Stomach (tissue), 8 donors: ENCODE measurements at regions not wholly inside any gene's neighbourhood (a gene's known extent, or its start where the extent isn't known, plus 50 kb on each side); places are given as distances from the start of the nearest gene placed in this dataset.

Source experiments
- DNase-seq, 2 donors: peaks; one replicate each; pipeline versions ENCODE4 v3.0.0 to v3.0.0-alpha.2; 2013 to 2019
- H3K27ac ChIP-seq, 5 donors: fragments of 200-600 bp in 4 of 5; sonication (generic) in 4 of 5; one replicate each; pipeline ENCODE4 v1.5.1; 2013 to 2019; ENCODE audit warnings: mild to moderate bottlenecking in 1 of 5, moderate library complexity in 1 of 5
- H3K27me3 ChIP-seq, 3 donors: fragments of 200-600 bp; sonication (generic); one replicate each; pipeline ENCODE4 v1.5.1; 2017 to 2019; ENCODE audit warnings: mixed run types in 1 of 3
- H3K36me3 ChIP-seq, 4 donors: fragments of 200-600 bp; sonication (generic); 1 replicate in 3 of 4; 2 replicates in 1 of 4; pipeline ENCODE4 v1.5.1; 2016 to 2019
- H3K4me1 ChIP-seq, 4 donors: fragments of 200-600 bp; sonication (generic); one replicate each; pipeline ENCODE4 v1.5.1; 2016 to 2019
- H3K4me3 ChIP-seq, 4 donors: fragments of 200-600 bp; sonication (generic) in 3 of 4; one replicate each; pipeline ENCODE4 v1.5.1; 2016 to 2019; ENCODE audit warnings: mild to moderate bottlenecking in 1 of 4
- H3K9me3 ChIP-seq, 4 donors: fragments of 200-600 bp; sonication (generic); one replicate each; pipeline ENCODE4 v1.5.1; 2016 to 2019
- CTCF ChIP-seq, 7 experiments: fragments of 450-650 bp in 4 of 7; fragments of 200-600 bp in 3 of 7; sonication (generic) in 3 of 7; IDR thresholded peaks; one replicate each; pipeline ENCODE4 v1.5.1; 2016 to 2019; ENCODE audit warnings: antibody characterized with exemption in 7 of 7, control low read depth in 2 of 7, mild to moderate bottlenecking in 1 of 7
- EP300 ChIP-seq: sonication (generic); formaldehyde crosslinking; IDR thresholded peaks from one replicate; pipeline ENCODE4 v1.6.1; 2017; ENCODE audit warnings: antibody characterized with exemption
- POLR2A ChIP-seq, 4 donors: fragments of 450-650 bp; IDR thresholded peaks; one replicate each; pipeline ENCODE4 v1.6.1; 2016; ENCODE audit warnings: antibody characterized with exemption in 4 of 4, control low read depth in 2 of 4, mild to moderate bottlenecking in 1 of 4, moderate library complexity in 1 of 4
- POLR2AphosphoS5 ChIP-seq, 3 donors: sonication (generic); formaldehyde crosslinking; IDR thresholded peaks; one replicate each; pipeline ENCODE4 v1.6.1; 2016; ENCODE audit warnings: antibody characterized with exemption in 3 of 3
- WGBS, 5 donors: extraction: QIAGEN DNeasy Blood & Tissue Kit in 3 of 5; methylation state at CpG; one replicate each; pipeline versions ENCODE4 v1.1.5 to v1.1.7; 2013 to 2018; 5-methylcytosine and 5-hydroxymethylcytosine counted together
- intact Hi-C: fragments of 100-400 bp; cut with DNase I; formaldehyde crosslinking; loops from one replicate; pipeline ENCODE4 v1.15.1; 2023; ENCODE audit warnings: low total_unique reads
- donor health status: healthy with polysubstance abuse.
- donor health status: Bipolar disorder and iron deficiency.
- donor health status: healthy.

GRCh38 chr1:103211073-103211472 lies 102.8 kb upstream of the COL11A1 start:
- WGBS, 5 donors = 44 to 66% (median 50%) methylated on average over 1 of the region's 1 CpG

GRCh38 chr1:103208844-103209243 lies 100.5 kb upstream of the COL11A1 start:
- TF ChIP-seq POLR2AphosphoS5 (IDR thresholded peaks at IDR 0.05) (no peak), EP300 (no peak), POLR2A (IDR thresholded peaks at IDR 0.05) (no peak), CTCF (IDR thresholded peaks at IDR 0.05) (no peak)
- H3K9me3 ChIP-seq = no peaks in the 10 kb centered on the region
- 69 to 80% (median 79%) methylated on average over 2 of the region's 2 CpGs for WGBS, 5 donors
- H3K4me1 ChIP-seq = no peaks in the 10 kb centered on the region
- H3K4me3 ChIP-seq = no peak overlapping the region
- H3K27ac ChIP-seq = no peak overlapping the region
- no peaks in the 10 kb centered on the region for H3K27me3 ChIP-seq
- DNase-seq = no peak
- no peaks in the 10 kb centered on the region for H3K36me3 ChIP-seq
- intact Hi-C loops = no loop called here

More at GRCh38 chr1:103211073-103211472, 102.8 kb upstream of the COL11A1 start:
- no peak for DNase-seq
- Histone ChIP-seq H3K36me3 (no peaks in the 10 kb centered on the region), H3K27ac (no peak overlapping the region), H3K4me3 (no peak overlapping the region), H3K4me1 (no peaks in the 10 kb centered on the region), H3K9me3 (no peaks in the 10 kb centered on the region), H3K27me3 (no peaks in the 10 kb centered on the region)
- TF ChIP-seq POLR2A (IDR thresholded peaks at IDR 0.05) (no peak), EP300 (no peak), CTCF (IDR thresholded peaks at IDR 0.05) (no peak), POLR2AphosphoS5 (IDR thresholded peaks at IDR 0.05) (no peak)
- intact Hi-C loops = no loop called here

GRCh38 chr1:103199001-103199400 lies 90.7 kb upstream of the COL11A1 start:
- Histone ChIP-seq H3K27ac (no peak overlapping the region), H3K4me1 (no peaks in the 10 kb centered on the region), H3K36me3 (no peaks in the 10 kb centered on the region), H3K27me3 (no peaks in the 10 kb centered on the region), H3K9me3 (no peaks in the 10 kb centered on the region), H3K4me3 (no peak overlapping the region)
- TF ChIP-seq CTCF (IDR thresholded peaks at IDR 0.05) = no peak
- no peak for TF ChIP-seq EP300
- no peak for TF ChIP-seq POLR2AphosphoS5 (IDR thresholded peaks at IDR 0.05)
- no peak for TF ChIP-seq POLR2A (IDR thresholded peaks at IDR 0.05)
- intact Hi-C loops = no loop called here
- WGBS, 5 donors = 64 to 83% (median 74%) methylated on average over 1 of the region's 1 CpG
- no peak for DNase-seq

- DNase-seq = no peak
- Histone ChIP-seq H3K4me1 (no peaks in the 10 kb centered on the region), H3K27ac (no peak overlapping the region), H3K4me3 (no peak overlapping the region), H3K36me3 (no peaks in the 10 kb centered on the region), H3K9me3 (no peaks in the 10 kb centered on the region), H3K27me3 (no peaks in the 10 kb centered on the region)
- 61 to 67% (median 63%) methylated on average over 2 of the region's 2 CpGs for WGBS, 5 donors
- TF ChIP-seq CTCF (IDR thresholded peaks at IDR 0.05) (no peak), POLR2AphosphoS5 (IDR thresholded peaks at IDR 0.05) (no peak), EP300 (no peak), POLR2A (IDR thresholded peaks at IDR 0.05) (no peak)
- intact Hi-C loops = no loop called here
Observed at GRCh38 chr1:103198076-103198475, 89.8 kb upstream of the COL11A1 start.
